ENCODE measurements at regions not wholly inside any gene's neighbourhood (a gene's known extent, or its start where the extent isn't known, plus 50 kb on each side); places are given as distances from the start of the nearest gene placed in this dataset.
"Not testable (repeated sequence)": the region's sequence is repeated elsewhere in the genome, so short reads cannot be mapped to it uniquely, and the experiment has no call there.

- peak; percentile 23 for DNase-seq (ENCODE audit: low read depth, low spot score)
Measured at GRCh38 chr3:157865352-157866000, 240.7 kb downstream of the SHOX2 start.

GRCh38 chr3:157861076-157861765, 245.0 kb downstream of the SHOX2 start:
- no peak overlapping the region for H3K4me3 ChIP-seq (ENCODE audit: low read length)
- DNase-seq (ENCODE audit: low read depth, low spot score), result no peak

More at GRCh38 chr3:157865352-157866000, 240.7 kb downstream of the SHOX2 start:
- no peak overlapping the region for H3K4me3 ChIP-seq (ENCODE audit: low read length)

- no peak for DNase-seq (ENCODE audit: low read depth, low spot score)
Measured at GRCh38 chr3:157859541-157859940, 246.7 kb downstream of the SHOX2 start.

GRCh38 chr3:157858821-157859220, 247.4 kb downstream of the SHOX2 start:
- DNase-seq (ENCODE audit: low read depth, low spot score), result no peak
- no peak overlapping the region for H3K4me3 ChIP-seq (ENCODE audit: low read length)

More at GRCh38 chr3:157859541-157859940, 246.7 kb downstream of the SHOX2 start:
- H3K4me3 ChIP-seq (ENCODE audit: low read length), result no peak overlapping the region

- DNase-seq (ENCODE audit: low read depth, low spot score), result no peak
- no peak overlapping the region for H3K4me3 ChIP-seq (ENCODE audit: low read length)
Measured at GRCh38 chr3:157857440-157857839, 248.8 kb downstream of the SHOX2 start.

- no peak for DNase-seq (ENCODE audit: low read depth, low spot score)
- H3K4me3 ChIP-seq (ENCODE audit: low read length), result no peak overlapping the region
Measured at GRCh38 chr3:157856078-157856939, 249.9 kb downstream of the SHOX2 start.

- not testable (repeated sequence) for H3K4me3 ChIP-seq (ENCODE audit: low read length); DNase-seq (ENCODE audit: low read depth, low spot score)
Measured at GRCh38 chr3:157845839-157846238, 260.4 kb downstream of the SHOX2 start.

GRCh38 chr3:157844800-157845565, 261.2 kb downstream of the SHOX2 start:
- no peak for DNase-seq (ENCODE audit: low read depth, low spot score)
- no peak overlapping the region for H3K4me3 ChIP-seq (ENCODE audit: low read length)

- DNase-seq (ENCODE audit: low read depth, low spot score), result no peak
- H3K4me3 ChIP-seq (ENCODE audit: low read length), result no peak overlapping the region
Measured at GRCh38 chr3:157844216-157844615, 262.0 kb downstream of the SHOX2 start.

- H3K4me3 ChIP-seq (ENCODE audit: low read length), result no peak overlapping the region
- DNase-seq (ENCODE audit: low read depth, low spot score), result no peak
Measured at GRCh38 chr3:157841029-157841428, 265.2 kb downstream of the SHOX2 start.

- no peak overlapping the region for H3K4me3 ChIP-seq (ENCODE audit: low read length)
- DNase-seq (ENCODE audit: low read depth, low spot score), result no peak
Measured at GRCh38 chr3:157840564-157840963, 265.7 kb downstream of the SHOX2 start.

- no peak for DNase-seq (ENCODE audit: low read depth, low spot score)
- H3K4me3 ChIP-seq (ENCODE audit: low read length), result no peak overlapping the region
Measured at GRCh38 chr3:157838457-157838856, 267.8 kb downstream of the SHOX2 start.

- DNase-seq (ENCODE audit: low read depth, low spot score), result no peak
- no peak overlapping the region for H3K4me3 ChIP-seq (ENCODE audit: low read length)
Measured at GRCh38 chr3:157837336-157837735, 268.9 kb downstream of the SHOX2 start.

- DNase-seq (ENCODE audit: low read depth, low spot score), result no peak
- H3K4me3 ChIP-seq (ENCODE audit: low read length), result no peak overlapping the region
Measured at GRCh38 chr3:157836022-157836421, 270.2 kb downstream of the SHOX2 start.

GRCh38 chr3:157832588-157832987, 273.6 kb downstream of the SHOX2 start:
- no peak for DNase-seq (ENCODE audit: low read depth, low spot score)
- H3K4me3 ChIP-seq (ENCODE audit: low read length), result no peak overlapping the region

- H3K4me3 ChIP-seq (ENCODE audit: low read length), result no peak overlapping the region
- DNase-seq (ENCODE audit: low read depth, low spot score), result no peak
Measured at GRCh38 chr3:157830556-157831236, 275.5 kb downstream of the SHOX2 start.

- no peak overlapping the region for H3K4me3 ChIP-seq (ENCODE audit: low read length)
- DNase-seq (ENCODE audit: low read depth, low spot score), result no peak
Measured at GRCh38 chr3:157829786-157830185, 276.4 kb downstream of the SHOX2 start.

GRCh38 chr3:157824281-157824680, 281.9 kb downstream of the SHOX2 start:
- DNase-seq (ENCODE audit: low read depth, low spot score), result no peak
- H3K4me3 ChIP-seq (ENCODE audit: low read length), result no peak overlapping the region

GRCh38 chr3:157823050-157823449, 283.2 kb downstream of the SHOX2 start:
- DNase-seq (ENCODE audit: low read depth, low spot score), result no peak
- no peak overlapping the region for H3K4me3 ChIP-seq (ENCODE audit: low read length)

Data from Jurkat, Clone E6-1 (cell line).